Eye (tissue), 1 donor: ENCODE measurements at regions not wholly inside any gene's neighbourhood (a gene's known extent, or its start where the extent isn't known, plus 50 kb on each side); places are given as distances from the start of the nearest gene placed in this dataset.

Source experiments
- DNase-seq: peaks from one replicate; pipeline ENCODE4 v3.0.0-alpha.2; 2015

DNA sequence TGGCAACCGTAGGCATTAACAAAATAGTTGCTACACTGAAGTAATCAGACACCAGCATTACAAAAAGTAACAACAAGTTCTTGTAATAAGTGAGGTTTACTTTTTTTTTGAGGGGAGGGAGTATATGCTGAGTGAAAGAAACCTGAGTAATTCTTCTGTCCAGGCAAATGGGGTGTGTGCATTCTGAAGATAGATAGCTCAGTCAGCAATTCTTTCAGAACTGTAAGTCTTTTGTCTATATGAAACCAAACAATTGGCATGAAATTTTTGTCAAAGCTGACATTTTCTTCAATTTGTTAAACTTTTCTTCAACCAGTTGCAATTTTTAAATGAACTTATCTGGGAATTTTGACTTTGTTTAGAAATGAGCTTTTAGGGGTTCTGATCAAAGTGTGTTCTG is 208.1 kb upstream of the THSD7B start:
- DNase-seq = no peak

DNA sequence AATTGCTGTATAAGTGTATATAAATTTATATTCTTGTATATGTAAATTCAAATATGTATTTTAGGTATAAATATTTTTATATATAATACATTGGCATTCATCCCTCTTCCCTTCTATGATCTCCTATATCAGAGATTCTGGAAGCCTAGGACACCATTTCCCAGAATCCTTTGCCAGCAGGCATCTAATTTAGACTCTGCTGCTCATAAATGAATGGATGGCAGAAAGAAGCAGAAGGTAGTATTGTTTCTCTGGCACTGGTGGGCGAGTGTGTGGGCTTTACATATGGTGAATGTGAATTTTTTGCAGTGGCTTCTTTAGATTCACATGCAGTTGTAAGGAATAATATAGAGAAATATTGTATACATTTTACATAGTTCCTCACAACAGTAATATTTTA is 215.2 kb upstream of the THSD7B start:
- DNase-seq = no peak

DNA sequence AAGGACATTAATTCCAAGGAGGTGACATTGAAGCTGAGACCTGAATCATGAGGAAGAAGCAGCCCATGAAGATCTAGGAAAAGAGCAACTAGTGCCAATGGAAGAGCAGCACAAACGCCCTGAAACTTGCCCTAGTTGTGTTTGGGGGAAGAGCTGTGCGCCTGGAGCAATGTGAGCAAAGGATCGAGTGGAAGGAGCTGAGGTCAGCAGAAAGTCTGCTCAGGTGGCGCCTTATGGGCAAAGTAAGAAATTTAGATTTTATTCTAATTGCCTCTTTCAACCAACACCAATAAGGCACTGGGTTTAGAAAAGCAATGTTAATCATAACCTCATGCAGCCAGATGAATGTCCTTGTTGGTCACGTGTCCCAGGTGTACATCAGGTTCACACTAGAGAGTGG is 226.0 kb upstream of the THSD7B start:
- no peak for DNase-seq

DNA sequence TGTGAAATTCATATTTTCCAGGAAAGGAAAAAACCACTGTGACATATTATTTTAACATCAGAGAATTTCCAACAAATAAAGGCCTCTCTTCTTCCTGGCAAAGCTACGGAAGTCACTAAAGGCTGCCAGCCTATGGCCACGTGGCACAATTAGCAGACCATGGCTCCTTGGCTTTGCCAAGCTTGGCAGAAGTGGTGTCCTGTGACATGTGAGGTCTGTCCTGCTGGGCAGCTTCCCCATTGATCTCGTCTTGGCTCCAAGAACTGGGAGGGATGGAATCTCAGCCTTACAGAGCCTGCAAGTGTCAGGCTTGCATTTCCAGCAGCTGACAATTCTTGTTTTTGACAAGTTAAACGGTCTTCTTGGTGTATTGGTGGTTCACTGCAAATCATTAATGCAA is 226.9 kb upstream of the THSD7B start:
- no peak for DNase-seq

- DNase-seq = no peak
Observed at GRCh38 chr2:136534811-136535210, 230.5 kb upstream of the THSD7B start.

DNA sequence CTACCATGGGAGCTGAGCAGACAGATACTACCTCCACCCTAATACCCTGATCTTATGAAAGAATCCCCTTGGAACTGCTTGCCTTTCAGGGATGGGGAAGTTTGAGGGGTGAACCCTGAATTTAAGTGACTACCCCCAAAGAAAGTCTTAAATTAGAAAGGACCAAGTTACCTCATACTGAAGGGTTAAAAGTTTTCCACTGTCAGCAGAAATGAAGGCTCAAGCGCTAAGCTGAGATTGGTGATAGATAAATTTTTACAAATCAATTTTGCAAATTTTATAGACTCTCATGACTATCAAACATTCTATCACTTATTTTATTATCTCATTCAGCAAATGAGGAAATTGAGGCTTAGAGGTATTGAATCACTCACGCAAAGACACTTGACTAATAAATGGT is 233.2 kb upstream of the THSD7B start:
- no peak for DNase-seq

DNA sequence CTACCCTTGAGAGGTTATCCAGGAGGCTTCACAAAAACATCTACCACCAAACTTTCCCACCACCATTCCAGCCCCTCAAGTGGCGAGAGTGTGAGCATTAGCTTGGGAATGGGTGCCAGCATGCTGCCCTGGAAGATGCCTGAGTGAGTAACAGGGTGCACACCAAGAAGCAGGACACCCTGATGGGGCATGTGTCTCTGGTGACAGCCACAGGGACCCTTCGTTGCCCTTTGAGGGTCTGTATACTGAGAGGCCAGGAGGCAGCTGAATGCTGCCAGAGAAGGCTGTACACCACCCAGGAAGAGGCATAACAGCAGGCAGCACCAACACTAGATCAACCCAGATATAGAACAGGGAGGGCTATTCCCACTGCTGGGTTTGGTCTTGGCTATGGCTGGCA is 233.6 kb upstream of the THSD7B start:
- DNase-seq = no peak

GRCh38 chr2:136530146-136530545 is 235.2 kb upstream of the THSD7B start:
- peak; percentile 8 for DNase-seq

DNA sequence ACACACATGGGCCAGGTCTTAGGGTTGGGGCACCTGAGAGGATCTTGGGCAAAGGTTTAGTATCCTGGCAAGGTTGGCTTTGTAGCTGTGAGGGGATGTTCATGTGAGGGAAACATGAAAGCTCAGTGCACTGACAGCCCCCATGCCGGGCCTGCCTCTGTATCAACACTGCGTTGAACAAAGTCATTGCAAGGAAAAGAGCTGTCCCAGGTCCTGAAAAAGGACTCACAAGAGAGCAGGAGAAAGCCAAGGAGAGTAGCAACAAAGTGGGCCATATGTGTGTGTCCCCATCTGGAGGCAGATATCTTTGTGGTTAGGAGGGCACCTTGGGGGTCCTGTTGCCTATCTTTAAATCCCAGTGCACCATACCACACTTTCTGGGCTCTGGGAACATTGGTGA is 237.8 kb upstream of the THSD7B start:
- DNase-seq = peak; percentile 86

GRCh38 chr2:136522724-136523123 is 242.6 kb upstream of the THSD7B start:
- DNase-seq = no peak

GRCh38 chr2:136517716-136518115 is 247.6 kb upstream of the THSD7B start:
- DNase-seq = peak; percentile 54

DNA sequence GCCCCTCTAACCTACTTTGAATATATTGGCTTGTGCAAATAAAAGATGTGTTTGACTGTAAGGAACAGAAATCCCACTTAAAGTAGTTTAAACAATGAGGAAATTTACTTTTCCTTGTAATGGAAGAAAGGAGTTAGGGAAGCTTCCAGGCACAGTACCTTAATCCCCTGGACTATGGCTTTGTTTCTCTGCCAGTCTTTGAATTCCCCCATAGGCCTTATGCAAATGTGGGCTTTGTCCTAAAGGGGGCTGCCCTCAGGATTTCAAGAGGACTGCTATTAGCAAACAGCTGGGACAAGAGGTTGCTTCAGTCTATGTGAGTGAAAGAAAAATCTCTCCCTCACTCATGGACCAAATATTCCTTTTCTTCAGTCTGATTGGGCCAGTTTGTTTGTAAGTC is 255.1 kb upstream of the THSD7B start:
- DNase-seq = no peak

DNA sequence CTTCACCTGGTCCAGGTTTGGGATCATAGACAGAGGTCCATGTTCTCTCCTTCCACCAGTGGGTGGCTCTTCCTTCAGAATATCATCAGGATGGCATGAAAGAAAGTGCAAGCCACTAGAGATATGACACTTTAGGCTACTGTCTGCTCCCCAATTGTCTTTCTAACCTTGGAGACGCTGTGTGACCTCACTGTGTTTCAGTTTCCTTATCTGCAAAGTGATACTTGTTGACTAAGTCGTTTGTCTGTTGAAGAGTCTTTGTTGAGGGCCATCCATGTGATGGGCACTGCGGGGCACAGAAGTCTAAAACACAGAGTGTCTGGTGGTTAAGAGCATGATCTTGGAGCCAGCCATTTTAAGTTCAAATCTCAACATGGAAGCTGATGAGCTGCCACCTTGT is 259.9 kb upstream of the THSD7B start:
- no peak for DNase-seq

- DNase-seq = no peak
Observed at GRCh38 chr2:136502660-136503059, 262.7 kb upstream of the THSD7B start.

DNA sequence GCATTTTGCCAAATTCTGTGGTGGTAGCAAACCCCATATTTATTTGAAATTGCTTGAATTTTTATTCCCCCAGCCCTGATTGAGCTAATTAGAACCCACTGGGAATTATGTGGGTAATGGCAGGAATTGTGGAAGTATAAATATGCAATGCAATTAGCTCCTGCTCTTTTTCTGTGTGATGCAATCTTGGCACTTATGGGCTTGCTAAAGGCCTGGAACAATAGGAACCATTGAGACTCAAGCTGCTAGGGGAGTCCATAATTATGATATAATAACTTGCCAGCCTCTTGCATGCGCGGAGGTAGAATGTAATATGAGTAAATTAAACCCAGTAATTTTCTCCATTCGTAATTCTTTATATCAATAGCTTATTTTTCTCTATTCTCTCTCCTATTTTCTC is 267.6 kb upstream of the THSD7B start:
- peak; percentile 15 for DNase-seq

DNA sequence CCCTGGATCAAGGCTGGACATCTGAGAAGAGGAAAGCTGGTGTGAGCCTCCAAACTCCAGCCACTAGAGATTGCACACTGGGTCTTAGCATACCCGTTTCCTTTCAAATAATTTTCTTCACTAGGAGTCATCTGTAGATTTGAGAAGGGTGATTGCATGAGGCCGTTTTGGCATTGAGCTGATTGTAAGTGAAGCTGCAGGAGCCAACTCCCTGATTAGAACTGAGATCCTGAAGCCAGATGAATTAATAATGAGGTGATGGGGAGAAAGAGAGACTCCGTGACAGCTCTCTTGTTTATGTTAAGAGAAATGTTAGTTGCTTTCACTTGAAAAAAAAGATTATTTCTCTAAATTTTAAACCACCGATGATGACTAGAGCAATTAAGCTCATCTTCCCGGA is 268.4 kb upstream of the THSD7B start:
- DNase-seq = peak; percentile 12

GRCh38 chr2:136495636-136496035 is 269.7 kb upstream of the THSD7B start:
- DNase-seq = no peak

DNA sequence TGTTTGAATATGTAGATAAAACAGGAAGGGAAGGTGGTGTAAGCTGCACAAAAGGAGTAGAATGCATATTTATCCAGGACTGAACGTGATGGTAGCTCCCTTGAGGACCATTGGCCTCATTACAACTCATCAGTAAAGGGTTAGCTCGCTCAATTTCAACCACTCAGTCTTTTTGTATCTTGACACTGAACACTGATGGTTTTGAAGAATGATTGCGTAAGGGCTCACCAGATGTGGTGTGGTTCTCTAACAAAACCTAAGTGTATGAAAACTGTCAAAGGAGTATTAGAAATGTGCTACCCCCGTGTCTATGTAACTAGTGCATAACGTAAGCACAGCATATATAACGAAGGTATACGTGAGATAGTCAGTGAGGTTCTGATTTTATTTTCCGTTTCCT is 272.4 kb upstream of the THSD7B start:
- no peak for DNase-seq

- DNase-seq = no peak
Observed at GRCh38 chr2:136490100-136490499, 275.2 kb upstream of the THSD7B start.

DNA sequence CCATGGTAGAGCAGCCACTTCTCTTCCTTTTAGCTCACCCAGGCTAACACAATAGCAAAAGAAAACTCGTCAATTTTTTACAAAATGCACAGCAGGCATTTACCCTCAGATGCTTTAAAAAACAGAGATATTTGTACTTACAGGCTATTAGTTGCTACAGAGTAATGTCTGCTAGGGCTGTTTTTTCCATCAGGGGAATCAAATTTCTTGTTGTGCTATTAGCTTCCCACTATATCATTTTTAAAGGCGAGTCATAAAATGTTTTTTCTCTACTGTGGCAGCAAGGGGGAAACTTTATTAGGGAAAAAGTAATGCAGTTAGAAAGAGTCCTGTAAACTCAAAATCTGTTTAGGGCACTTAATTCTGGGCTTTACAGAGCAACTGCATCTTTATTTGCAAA is 277.9 kb upstream of the THSD7B start:
- no peak for DNase-seq

DNA sequence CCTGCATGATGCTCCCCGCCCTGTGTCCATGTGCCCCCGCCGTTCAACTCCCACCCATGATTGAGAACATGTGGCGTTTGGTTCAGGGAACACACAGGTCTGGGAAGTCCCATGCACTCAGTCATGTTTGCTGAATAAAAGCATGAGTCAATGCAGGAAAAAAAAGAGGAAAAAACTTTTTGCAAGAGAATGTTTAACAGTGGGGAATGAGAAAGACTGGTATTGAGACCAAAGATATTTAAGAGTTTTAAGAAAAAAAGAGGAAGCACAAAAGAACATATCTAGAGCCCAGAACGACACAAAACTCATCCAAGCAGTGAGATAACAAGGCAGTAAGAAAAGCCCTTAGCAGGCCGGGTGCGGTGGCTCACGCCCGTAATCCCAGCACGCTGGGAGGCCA is 279.2 kb upstream of the THSD7B start:
- DNase-seq = no peak

- DNase-seq = no peak
Observed at GRCh38 chr2:136482966-136483365, 282.4 kb upstream of the THSD7B start.

DNA sequence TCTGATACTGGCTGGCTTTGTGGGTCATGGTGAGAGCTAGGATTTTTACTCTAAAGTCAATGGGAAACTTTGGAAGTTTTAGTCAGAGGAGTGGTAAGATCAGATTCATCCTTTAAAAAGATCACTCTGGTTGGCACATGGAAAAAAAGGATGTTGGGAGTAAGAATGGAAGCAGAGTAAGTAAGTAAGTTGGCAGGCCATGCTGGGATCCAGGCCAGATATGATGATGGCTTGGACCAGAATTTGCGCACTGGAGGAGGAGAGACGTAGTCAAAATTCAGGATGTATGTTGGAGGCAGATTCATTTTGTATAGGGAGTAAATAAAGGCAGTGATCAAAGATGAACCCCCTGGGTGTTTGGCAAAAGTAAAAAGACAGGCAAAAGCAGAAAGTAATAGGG is 283.3 kb upstream of the THSD7B start:
- no peak for DNase-seq

DNA sequence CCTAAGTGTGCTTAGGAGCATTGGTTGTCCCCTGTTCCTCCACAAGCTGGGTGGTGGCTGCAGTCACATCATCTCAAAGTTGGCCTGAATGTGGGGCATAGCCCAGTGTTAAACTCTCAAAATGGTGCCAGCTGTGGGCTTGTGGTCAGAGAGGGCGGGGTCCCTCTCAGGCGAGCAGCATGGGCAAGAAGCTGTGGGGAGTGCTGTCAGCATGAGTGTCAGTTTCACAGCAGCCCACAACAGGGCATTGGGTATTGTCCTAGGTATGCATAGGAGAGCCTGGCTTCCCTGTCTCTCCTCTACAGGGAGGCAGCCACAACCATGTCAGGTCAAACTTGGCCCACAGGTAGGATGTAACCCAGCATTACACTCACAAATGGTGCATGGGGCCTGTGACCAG is 285.6 kb upstream of the THSD7B start:
- DNase-seq = no peak

- DNase-seq = no peak
Observed at GRCh38 chr2:136468799-136469369, 296.5 kb upstream of the THSD7B start.

DNA sequence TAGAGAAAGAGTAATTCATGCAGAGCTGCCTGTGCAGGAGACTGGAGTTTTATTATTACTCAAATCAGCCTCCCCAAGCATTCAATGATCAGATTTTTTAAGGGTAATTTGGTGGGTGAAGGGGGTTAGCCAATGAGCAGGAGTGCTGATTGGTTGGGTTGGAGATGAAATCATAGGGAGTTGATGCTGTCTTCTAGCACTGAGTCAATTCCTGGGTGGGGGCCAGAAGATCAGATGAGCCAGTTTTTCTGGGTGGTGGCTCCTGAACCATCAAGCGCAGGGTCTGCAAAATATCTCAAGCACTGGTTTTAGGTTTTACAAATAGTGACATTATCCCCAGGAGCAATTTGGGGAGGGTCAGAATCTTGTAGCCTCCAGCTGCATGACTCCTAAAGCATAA is 312.8 kb upstream of the THSD7B start:
- no peak for DNase-seq
